ENCODE measurements at regions not wholly inside any gene's neighbourhood (a gene's known extent, or its start where the extent isn't known, plus 50 kb on each side); places are given as distances from the start of the nearest gene placed in this dataset.
"Not testable (repeated sequence)": the region's sequence is repeated elsewhere in the genome, so short reads cannot be mapped to it uniquely, and the experiment has no call there.

GRCh38 chr10:133785178-133785577, 158.6 kb upstream of the FRG2B start:
- not testable (repeated sequence) for TF ChIP-seq HEYL (CRISPR knock-in tag; IDR thresholded peaks at IDR 0.05); POLR2A (IDR thresholded peaks at IDR 0.05; ENCODE audit: low read length); MAX (IDR thresholded peaks at IDR 0.05); ZFP36 (IDR thresholded peaks at IDR 0.05; ENCODE audit: borderline replicate concordance, partially characterized antibody); RFX5 (IDR thresholded peaks at IDR 0.05)

Data from A549 (cell line).